ENCODE measurements at regions not wholly inside any gene's neighbourhood (a gene's known extent, or its start where the extent isn't known, plus 50 kb on each side); places are given as distances from the start of the nearest gene placed in this dataset.

DNA sequence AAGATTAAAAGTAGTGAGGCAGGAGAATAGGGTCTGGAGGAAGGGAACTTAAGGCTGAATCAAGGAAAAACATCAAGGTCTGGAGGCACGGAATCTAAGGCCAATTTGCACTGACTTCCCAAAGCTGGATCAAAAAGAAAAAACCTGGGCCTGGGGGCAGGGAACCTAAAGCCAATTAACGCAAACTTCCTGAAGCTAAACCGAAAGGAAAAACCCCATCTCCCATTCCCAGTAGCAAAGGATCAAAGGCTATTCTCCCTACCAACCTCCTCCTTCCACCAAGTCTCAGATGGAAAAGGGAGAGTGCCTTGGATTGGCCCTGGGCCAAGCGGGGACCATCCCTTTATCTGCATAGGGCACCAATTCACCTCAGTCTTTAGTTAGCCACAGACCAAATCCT is 384.2 kb downstream of the GRIN2B start:
- no peak overlapping the region for H3K27ac Mint-ChIP-seq
- no peak overlapping the region for H3K4me3 ChIP-seq (ENCODE audit: low read length)
- H3K36me3 ChIP-seq (ENCODE audit: control insufficient read depth, insufficient read depth, low read length) = no peaks in the 10 kb centered on the region
- no peaks in the 10 kb centered on the region for H3K27me3 Mint-ChIP-seq (ENCODE audit: low read depth in 2 of 2)
- no peaks in the 10 kb centered on the region for H3K36me3 Mint-ChIP-seq
- no peaks in the 10 kb centered on the region for H3K9me3 ChIP-seq (ENCODE audit: control insufficient read depth, insufficient read depth, low read length)
- peaks cover 0 to 2% of the 10 kb centered on the region in 2 donors for H3K9me3 Mint-ChIP-seq
- no peaks in the 10 kb centered on the region for H3K27me3 ChIP-seq (ENCODE audit: control insufficient read depth, insufficient read depth, low read length)
- TF ChIP-seq, protein P1, sequence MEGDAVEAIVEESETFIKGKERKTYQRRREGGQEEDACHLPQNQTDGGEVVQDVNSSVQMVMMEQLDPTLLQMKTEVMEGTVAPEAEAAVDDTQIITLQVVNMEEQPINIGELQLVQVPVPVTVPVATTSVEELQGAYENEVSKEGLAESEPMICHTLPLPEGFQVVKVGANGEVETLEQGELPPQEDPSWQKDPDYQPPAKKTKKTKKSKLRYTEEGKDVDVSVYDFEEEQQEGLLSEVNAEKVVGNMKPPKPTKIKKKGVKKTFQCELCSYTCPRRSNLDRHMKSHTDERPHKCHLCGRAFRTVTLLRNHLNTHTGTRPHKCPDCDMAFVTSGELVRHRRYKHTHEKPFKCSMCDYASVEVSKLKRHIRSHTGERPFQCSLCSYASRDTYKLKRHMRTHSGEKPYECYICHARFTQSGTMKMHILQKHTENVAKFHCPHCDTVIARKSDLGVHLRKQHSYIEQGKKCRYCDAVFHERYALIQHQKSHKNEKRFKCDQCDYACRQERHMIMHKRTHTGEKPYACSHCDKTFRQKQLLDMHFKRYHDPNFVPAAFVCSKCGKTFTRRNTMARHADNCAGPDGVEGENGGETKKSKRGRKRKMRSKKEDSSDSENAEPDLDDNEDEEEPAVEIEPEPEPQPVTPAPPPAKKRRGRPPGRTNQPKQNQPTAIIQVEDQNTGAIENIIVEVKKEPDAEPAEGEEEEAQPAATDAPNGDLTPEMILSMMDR (IDR thresholded peaks at IDR 0.05) = no peak
- WGBS (ENCODE audit: insufficient coverage) = 97% methylated on average over 4 of the region's 4 CpGs
- ATAC-seq = no peak
- intact Hi-C loops (cut with micrococcal nuclease) = no loop called here
- H3K27ac ChIP-seq (ENCODE audit: low read length) = no peak overlapping the region
- no peaks in the 10 kb centered on the region for H3K4me1 ChIP-seq (ENCODE audit: control insufficient read depth, insufficient read depth, low read length)
- H3K4me1 Mint-ChIP-seq = peaks cover 0 to 3% of the 10 kb centered on the region in 2 donors
- no peak for DNase-seq
- no peak overlapping the region for H3K4me3 Mint-ChIP-seq

DNA sequence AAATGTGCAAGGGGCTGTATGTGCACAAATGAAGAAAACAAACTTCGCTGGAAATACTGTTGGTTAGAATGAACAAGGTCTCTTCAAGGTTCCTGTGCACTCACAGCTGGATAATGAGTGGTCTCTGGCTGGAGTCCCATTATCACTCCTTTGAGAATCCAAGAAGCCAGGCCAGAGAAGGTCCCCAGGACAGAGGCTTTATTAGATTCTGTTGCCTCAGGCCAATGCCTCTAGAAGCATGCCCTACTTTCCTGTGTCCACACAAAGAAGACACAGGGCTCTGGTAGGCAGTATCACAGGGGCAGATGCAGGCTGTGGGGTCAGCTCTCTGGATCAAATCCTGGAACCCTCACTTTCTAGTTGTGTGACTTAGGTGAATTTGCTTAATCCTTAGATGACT is 384.7 kb downstream of the GRIN2B start:
- Mint-ChIP-seq H3K4me3 (no peak overlapping the region), H3K4me1 (peaks cover 0 to 7% of the 10 kb centered on the region in 2 donors), H3K27ac (no peak overlapping the region), H3K36me3 (no peaks in the 10 kb centered on the region), H3K9me3 (peaks cover 0 to 2% of the 10 kb centered on the region in 2 donors), H3K27me3 (ENCODE audit: low read depth in 2 of 2) (no peaks in the 10 kb centered on the region)
- intact Hi-C loops (cut with micrococcal nuclease) = no loop called here
- H3K9me3 ChIP-seq (ENCODE audit: control insufficient read depth, insufficient read depth, low read length) = no peaks in the 10 kb centered on the region
- no peaks in the 10 kb centered on the region for H3K36me3 ChIP-seq (ENCODE audit: control insufficient read depth, insufficient read depth, low read length)
- ATAC-seq = no peak
- TF ChIP-seq, protein P1 (IDR thresholded peaks at IDR 0.05) = no peak
- H3K4me3 ChIP-seq (ENCODE audit: low read length) = no peak overlapping the region
- DNase-seq = no peak
- H3K4me1 ChIP-seq (ENCODE audit: control insufficient read depth, insufficient read depth, low read length) = no peaks in the 10 kb centered on the region
- H3K27ac ChIP-seq (ENCODE audit: low read length) = no peak overlapping the region
- 60% methylated on average over 1 of the region's 1 CpG for WGBS (ENCODE audit: insufficient coverage)
- H3K27me3 ChIP-seq (ENCODE audit: control insufficient read depth, insufficient read depth, low read length) = no peaks in the 10 kb centered on the region

DNA sequence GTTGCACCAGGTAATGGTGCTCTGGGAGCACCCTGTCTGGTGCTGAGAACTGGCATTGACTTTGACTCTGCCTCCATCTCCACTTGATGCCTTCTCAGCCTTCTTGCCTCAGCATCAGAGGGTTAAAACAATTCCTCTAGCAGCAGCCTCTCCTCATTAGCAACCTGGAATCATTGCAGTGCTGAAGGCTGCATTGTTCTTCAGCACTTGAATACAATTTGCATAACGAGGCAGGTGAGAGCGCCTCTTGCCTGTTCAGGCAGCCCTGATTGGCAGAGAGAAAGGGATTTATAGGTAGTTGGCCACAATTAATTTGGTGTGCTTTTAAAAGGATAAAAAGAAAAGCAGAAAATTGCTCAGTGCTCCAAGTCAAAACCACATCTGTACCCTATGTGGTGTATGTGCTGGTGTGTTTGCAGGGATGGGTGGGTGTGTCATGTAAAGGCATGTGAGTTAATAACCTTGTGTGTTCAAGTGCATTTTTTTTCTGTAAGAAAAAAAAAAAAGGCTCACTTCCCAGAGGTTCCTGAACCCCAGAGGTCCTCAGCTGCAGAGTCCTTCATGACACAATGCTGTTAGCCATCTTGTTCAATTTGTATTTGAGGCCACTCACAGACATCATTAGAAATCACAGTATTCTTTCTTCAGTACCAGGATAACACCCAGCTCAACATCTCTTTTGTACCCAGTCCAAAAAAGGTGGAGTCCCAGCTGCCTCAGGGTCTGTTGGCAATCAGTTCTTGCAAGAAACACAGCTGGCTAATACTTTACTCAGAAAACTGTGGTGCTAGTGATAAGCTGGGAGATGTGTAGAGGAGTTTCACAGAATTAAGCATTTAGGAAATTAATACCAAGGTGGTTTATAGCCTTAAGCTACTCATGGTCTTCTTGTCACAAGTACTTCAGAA is 385.6 kb downstream of the GRIN2B start:
- H3K4me1 Mint-ChIP-seq = peaks cover 0 to 8% of the 10 kb centered on the region in 2 donors
- intact Hi-C loops (cut with micrococcal nuclease) = no loop called here
- H3K9me3 Mint-ChIP-seq = peaks cover 0 to 2% of the 10 kb centered on the region in 2 donors
- Histone ChIP-seq H3K27me3 (ENCODE audit: control insufficient read depth, insufficient read depth, low read length) (no peaks in the 10 kb centered on the region), H3K4me1 (ENCODE audit: control insufficient read depth, insufficient read depth, low read length) (no peaks in the 10 kb centered on the region), H3K9me3 (ENCODE audit: control insufficient read depth, insufficient read depth, low read length) (no peaks in the 10 kb centered on the region), H3K36me3 (ENCODE audit: control insufficient read depth, insufficient read depth, low read length) (no peaks in the 10 kb centered on the region), H3K27ac (ENCODE audit: low read length) (no peak overlapping the region), H3K4me3 (ENCODE audit: low read length) (no peak overlapping the region)
- DNase-seq (no peak), ATAC-seq (no peak)
- no peaks in the 10 kb centered on the region for H3K36me3 Mint-ChIP-seq
- WGBS (ENCODE audit: insufficient coverage) = 96% methylated on average over 2 of the region's 2 CpGs
- H3K27ac Mint-ChIP-seq = no peak overlapping the region
- TF ChIP-seq, protein P1 (IDR thresholded peaks at IDR 0.05) = no peak
- no peak overlapping the region for H3K4me3 Mint-ChIP-seq
- no peaks in the 10 kb centered on the region for H3K27me3 Mint-ChIP-seq (ENCODE audit: low read depth in 2 of 2)
